ENCODE measurements at regions not wholly inside any gene's neighbourhood (a gene's known extent, or its start where the extent isn't known, plus 50 kb on each side); places are given as distances from the start of the nearest gene placed in this dataset.

DNA sequence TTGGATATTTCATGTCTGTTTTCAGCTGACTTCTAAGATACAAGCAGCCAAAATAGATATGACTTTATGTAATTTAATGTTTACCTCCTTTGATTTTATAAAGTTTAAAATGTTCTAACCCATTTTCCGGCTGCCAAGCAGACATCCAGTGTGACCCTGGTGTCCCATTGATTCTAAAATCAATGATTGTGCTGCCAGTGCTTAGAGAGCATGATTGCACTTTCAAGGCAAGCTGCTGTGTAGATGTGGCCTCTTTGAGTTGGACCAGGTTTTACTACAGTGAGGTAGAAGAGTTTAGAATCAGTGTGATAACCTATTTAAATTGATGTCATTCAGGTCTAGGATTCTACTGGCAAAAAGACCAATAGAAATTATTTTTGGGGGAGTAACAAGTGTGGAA lies 730.9 kb downstream of the STPG2 start (continued):
- TF ChIP-seq, protein P1, sequence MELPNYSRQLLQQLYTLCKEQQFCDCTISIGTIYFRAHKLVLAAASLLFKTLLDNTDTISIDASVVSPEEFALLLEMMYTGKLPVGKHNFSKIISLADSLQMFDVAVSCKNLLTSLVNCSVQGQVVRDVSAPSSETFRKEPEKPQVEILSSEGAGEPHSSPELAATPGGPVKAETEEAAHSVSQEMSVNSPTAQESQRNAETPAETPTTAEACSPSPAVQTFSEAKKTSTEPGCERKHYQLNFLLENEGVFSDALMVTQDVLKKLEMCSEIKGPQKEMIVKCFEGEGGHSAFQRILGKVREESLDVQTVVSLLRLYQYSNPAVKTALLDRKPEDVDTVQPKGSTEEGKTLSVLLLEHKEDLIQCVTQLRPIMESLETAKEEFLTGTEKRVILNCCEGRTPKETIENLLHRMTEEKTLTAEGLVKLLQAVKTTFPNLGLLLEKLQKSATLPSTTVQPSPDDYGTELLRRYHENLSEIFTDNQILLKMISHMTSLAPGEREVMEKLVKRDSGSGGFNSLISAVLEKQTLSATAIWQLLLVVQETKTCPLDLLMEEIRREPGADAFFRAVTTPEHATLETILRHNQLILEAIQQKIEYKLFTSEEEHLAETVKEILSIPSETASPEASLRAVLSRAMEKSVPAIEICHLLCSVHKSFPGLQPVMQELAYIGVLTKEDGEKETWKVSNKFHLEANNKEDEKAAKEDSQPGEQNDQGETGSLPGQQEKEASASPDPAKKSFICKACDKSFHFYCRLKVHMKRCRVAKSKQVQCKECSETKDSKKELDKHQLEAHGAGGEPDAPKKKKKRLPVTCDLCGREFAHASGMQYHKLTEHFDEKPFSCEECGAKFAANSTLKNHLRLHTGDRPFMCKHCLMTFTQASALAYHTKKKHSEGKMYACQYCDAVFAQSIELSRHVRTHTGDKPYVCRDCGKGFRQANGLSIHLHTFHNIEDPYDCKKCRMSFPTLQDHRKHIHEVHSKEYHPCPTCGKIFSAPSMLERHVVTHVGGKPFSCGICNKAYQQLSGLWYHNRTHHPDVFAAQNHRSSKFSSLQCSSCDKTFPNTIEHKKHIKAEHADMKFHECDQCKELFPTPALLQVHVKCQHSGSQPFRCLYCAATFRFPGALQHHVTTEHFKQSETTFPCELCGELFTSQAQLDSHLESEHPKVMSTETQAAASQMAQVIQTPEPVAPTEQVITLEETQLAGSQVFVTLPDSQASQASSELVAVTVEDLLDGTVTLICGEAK (IDR thresholded peaks at IDR 0.05; ENCODE audit: borderline replicate concordance) = no peak
- no peak for TF ChIP-seq MYB (IDR thresholded peaks at IDR 0.05; ENCODE audit: borderline replicate concordance, low read depth, low read length)

- Histone ChIP-seq H3K4me2 (ENCODE audit: control insufficient read depth, insufficient read depth) (no peak overlapping the region), H3K4me3 (no peak overlapping the region), H3K27ac (ENCODE audit: control insufficient read depth, insufficient read depth) (no peak overlapping the region), H3K9me3 (replicated peaks; ENCODE audit: control insufficient read depth, insufficient read depth, low read length) (no peaks in the 10 kb centered on the region), H3K4me1 (ENCODE audit: control insufficient read depth, insufficient read depth, low read length) (no peaks in the 10 kb centered on the region), H3K9ac (ENCODE audit: control insufficient read depth, insufficient read depth, low read length) (no peak overlapping the region), H4K20me1 (ENCODE audit: control insufficient read depth, insufficient read depth) (no peaks in the 10 kb centered on the region), H3K79me2 (ENCODE audit: control insufficient read depth, insufficient read depth, low read length) (no peaks in the 10 kb centered on the region), H2AFZ (ENCODE audit: control insufficient read depth, low read depth, low read length) (no peak overlapping the region), H3K27me3 (replicated peaks in 1 of 2; ENCODE audit: control insufficient read depth in 2 of 2, insufficient read depth in 2 of 2, low read length in 1 of 2) (no peaks in the 10 kb centered on the region), H3K36me3 (ENCODE audit: control insufficient read depth in 2 of 2, insufficient read depth in 2 of 2, low read length in 1 of 2) (no peaks in the 10 kb centered on the region)
- SMC1A ChIA-PET (ENCODE audit: uncharacterized antibody, unreplicated experiment) = no interaction called here
- intact Hi-C loops (cut with micrococcal nuclease; ENCODE audit: unreplicated experiment) = no loop called here
- RAD21 ChIA-PET (ENCODE audit: unreplicated experiment) = no interaction called here
- DNase-seq (ENCODE audit: low read depth, low spot score) (no peak), FAIRE-seq (no peak), ATAC-seq (no peak)
- WGBS (ENCODE audit: insufficient coverage, insufficient replicate concordance, low lambda C conversion rate, missing lambda C conversion rate) = 7% methylated on average over 4 of the region's 4 CpGs
- in situ Hi-C loops (cut with MboI) = no loop called here
- BruUV-seq (replicated peaks) = no TSS peak
- CTCF ChIA-PET = no interaction called here
- POLR2A ChIA-PET = no interaction called here
- TF ChIP-seq SMC3 (IDR thresholded peaks at IDR 0.05; ENCODE audit: borderline replicate concordance, low read length) (no peak), EZH2 (IDR thresholded peaks at IDR 0.05; ENCODE audit: borderline replicate concordance, control insufficient read depth, low read depth, low read length) (no peak), DPF2 (IDR thresholded peaks at IDR 0.05) (no peak)
Measured at GRCh38 chr4:97414161-97414560, 729.1 kb downstream of the STPG2 start.

All from GM12878 (cell line).